Thoracic aorta (tissue), 2 donors: ENCODE measurements at regions not wholly inside any gene's neighbourhood (a gene's known extent, or its start where the extent isn't known, plus 50 kb on each side); places are given as distances from the start of the nearest gene placed in this dataset.

Source experiments
- ATAC-seq: fragments of 150-250 bp; one replicate; pipeline ENCODE4 v1.8.0; 2017; ENCODE audit warnings: low read depth; ENCODE audit not compliant: insufficient number of reproducible peaks, low FRiP score
- DNase-seq: peaks from one replicate; pipeline ENCODE4 v3.0.0-alpha.2; 2020; ENCODE audit warnings: low spot score
- H3K27ac ChIP-seq, 2 donors: fragments of 200-600 bp; sonication (generic); 1 replicate in 1 of 2; 2 replicates in 1 of 2; pipeline ENCODE4 v1.5.1; 2016; ENCODE audit warnings: mild to moderate bottlenecking in 2 of 2, moderate library complexity in 2 of 2
- H3K27me3 ChIP-seq: fragments of 200-600 bp; sonication (generic); replicated peaks from 2 replicates; pipeline ENCODE4 v1.6.0; 2016; ENCODE audit warnings: mild to moderate bottlenecking; ENCODE audit not compliant: insufficient read depth
- H3K36me3 ChIP-seq: fragments of 200-600 bp; sonication (generic); one replicate; pipeline ENCODE4 v1.5.1; 2016
- H3K4me1 ChIP-seq, 2 donors: fragments of 200-600 bp; sonication (generic); 1 replicate in 1 of 2; 2 replicates in 1 of 2; pipeline versions ENCODE4 v1.5.1 to v1.6.0; 2016; ENCODE audit warnings: low read depth in 2 of 2, mild to moderate bottlenecking in 1 of 2; ENCODE audit not compliant: control insufficient read depth in 1 of 2
- H3K4me3 ChIP-seq: fragments of 200-600 bp; sonication (generic); 2 replicates; pipeline ENCODE4 v1.5.1; 2016; ENCODE audit warnings: mild to moderate bottlenecking
- H3K9me3 ChIP-seq: fragments of 200-600 bp; sonication (generic); 2 replicates; pipeline ENCODE4 v1.5.1; 2016
- TF ChIP-seq, protein P1 (sequence below): fragments of 200-600 bp; sonication (generic); IDR thresholded peaks from one replicate; pipeline ENCODE4 v1.5.1; 2019; ENCODE audit warnings: antibody characterized with exemption

DNA sequence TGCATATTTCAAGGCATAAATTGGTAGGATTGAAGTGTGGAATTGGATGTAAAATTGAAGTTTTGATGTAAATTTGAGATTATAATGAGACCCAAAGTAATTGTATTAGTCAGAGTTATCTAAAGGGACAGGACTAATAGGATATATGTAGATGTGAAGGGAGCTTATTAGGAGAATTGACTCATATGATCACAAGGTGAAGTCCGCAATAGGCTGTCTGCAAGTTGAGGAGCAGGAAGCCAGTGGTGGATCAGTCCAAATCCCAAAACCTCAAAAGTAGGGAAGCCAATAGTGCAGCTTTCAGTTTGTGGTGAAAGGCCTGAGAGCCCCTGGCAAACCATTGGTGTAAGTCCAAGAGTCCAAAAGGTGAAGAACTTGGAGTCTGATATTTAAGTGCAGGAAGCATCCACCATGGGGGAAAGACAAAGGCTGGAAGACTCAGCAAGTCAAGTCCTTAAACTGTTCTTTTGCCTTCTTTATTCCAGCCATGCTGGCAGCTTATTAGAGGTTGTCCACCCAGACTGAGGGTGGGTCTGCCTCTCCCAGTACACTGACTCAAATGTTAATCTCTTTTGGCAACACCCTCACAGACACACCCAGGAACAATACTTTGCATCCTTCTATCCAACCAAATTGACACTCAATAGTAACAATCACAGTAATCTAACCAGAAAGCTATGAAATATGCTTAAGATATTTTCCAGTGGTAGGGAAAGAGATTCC lies 442.6 kb upstream of the PTCHD4 start:
- Histone ChIP-seq H3K4me1 (no peaks in the 10 kb centered on the region), H3K27ac (no peak overlapping the region), H3K36me3 (no peaks in the 10 kb centered on the region), H3K9me3 (no peaks in the 10 kb centered on the region), H3K27me3 (no peaks in the 10 kb centered on the region), H3K4me3 (no peak overlapping the region)
- TF ChIP-seq, protein P1, sequence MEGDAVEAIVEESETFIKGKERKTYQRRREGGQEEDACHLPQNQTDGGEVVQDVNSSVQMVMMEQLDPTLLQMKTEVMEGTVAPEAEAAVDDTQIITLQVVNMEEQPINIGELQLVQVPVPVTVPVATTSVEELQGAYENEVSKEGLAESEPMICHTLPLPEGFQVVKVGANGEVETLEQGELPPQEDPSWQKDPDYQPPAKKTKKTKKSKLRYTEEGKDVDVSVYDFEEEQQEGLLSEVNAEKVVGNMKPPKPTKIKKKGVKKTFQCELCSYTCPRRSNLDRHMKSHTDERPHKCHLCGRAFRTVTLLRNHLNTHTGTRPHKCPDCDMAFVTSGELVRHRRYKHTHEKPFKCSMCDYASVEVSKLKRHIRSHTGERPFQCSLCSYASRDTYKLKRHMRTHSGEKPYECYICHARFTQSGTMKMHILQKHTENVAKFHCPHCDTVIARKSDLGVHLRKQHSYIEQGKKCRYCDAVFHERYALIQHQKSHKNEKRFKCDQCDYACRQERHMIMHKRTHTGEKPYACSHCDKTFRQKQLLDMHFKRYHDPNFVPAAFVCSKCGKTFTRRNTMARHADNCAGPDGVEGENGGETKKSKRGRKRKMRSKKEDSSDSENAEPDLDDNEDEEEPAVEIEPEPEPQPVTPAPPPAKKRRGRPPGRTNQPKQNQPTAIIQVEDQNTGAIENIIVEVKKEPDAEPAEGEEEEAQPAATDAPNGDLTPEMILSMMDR, result no peak
- ATAC-seq (no peak), DNase-seq (no peak)

DNA sequence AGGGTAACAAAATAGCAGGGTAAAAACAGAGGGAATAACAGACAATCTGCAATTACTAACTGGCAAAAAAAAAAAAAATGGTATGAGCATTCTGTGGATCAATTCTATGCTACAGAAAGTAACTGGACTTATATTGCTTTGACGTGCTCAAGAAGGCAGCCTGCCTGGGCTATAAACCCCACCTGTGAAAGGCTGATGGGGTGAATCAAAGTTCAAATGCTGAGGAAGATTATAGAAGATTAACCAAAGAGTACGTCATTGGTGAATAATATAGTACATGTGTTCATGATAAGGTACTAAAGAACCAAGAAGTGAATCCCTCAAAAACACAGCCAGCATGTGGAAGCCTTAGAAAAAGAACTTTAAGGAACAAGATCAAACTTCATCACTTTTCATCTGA lies 441.9 kb upstream of the PTCHD4 start:
- Histone ChIP-seq H3K4me1 (no peaks in the 10 kb centered on the region), H3K27ac (no peak overlapping the region), H3K4me3 (no peak overlapping the region), H3K36me3 (no peaks in the 10 kb centered on the region), H3K27me3 (no peaks in the 10 kb centered on the region), H3K9me3 (no peaks in the 10 kb centered on the region)
- DNase-seq, result no peak
- no peak for ATAC-seq
- TF ChIP-seq, protein P1, result no peak

DNA sequence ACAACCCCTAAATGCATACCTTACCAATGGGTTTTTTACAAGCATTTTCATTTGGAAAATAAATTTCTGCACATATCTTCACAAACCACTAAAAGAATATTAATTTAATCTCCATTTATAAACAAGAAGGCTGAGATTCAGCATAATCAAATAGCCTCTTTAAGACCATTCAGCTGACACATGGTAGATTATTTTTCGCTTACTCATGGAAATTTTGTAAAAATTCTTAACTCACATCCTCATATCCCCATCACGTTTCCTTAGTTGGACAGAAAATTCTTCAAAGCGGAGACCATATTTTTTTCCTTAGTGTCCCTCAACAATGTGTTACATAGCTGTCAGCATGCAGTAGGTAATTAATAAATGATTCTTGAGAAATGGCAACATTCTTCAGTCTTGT lies 439.6 kb upstream of the PTCHD4 start:
- ATAC-seq, result no peak
- H3K4me3 ChIP-seq, result no peak overlapping the region
- H3K27ac ChIP-seq, result no peak overlapping the region
- H3K4me1 ChIP-seq, result no peaks in the 10 kb centered on the region
- H3K27me3 ChIP-seq, result no peaks in the 10 kb centered on the region
- no peaks in the 10 kb centered on the region for H3K9me3 ChIP-seq
- no peak for DNase-seq
- TF ChIP-seq, protein P1, result no peak
- H3K36me3 ChIP-seq, result no peaks in the 10 kb centered on the region

DNA sequence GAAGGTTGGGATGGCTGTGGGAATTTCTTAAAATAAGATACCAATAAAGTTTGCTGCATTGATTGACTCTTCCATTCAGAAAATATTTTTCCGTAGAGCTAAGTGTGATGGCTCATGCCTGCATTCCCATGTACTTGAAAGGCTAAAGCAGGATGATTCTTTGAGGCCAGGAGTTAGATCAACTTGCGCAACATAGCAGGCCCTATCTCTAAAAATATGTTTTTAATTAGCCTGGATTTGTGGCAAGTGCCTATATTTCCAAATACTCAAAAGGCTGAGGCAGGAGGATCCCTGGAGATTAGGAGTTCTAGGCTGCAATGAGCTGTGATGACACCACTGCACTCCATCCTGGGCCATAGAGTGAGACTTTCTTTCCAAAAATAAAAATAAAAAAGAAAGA lies 431.2 kb upstream of the PTCHD4 start:
- Histone ChIP-seq H3K9me3 (no peaks in the 10 kb centered on the region), H3K27me3 (no peaks in the 10 kb centered on the region), H3K27ac (no peak overlapping the region), H3K36me3 (no peaks in the 10 kb centered on the region), H3K4me3 (no peak overlapping the region), H3K4me1 (no peaks in the 10 kb centered on the region)
- no peak for ATAC-seq
- no peak for DNase-seq
- TF ChIP-seq, protein P1, result no peak

DNA sequence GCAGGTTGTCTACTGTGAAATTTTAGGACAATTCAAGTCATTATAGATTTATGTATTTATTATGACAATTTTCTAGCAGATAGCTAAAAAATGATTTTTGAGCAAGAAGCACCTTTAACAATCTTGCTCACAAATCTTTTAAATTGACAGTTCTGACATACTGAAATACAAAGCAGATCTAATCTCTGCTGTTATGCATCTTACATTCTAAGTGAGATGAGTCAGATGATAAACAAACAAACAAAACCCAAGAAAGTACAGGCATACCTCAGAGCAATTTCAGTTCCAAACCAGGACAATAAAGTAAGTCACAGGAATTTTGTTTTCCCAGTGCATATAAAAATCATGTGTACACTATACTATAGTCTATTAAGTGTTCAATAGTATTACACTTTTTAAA lies 430.7 kb upstream of the PTCHD4 start:
- ATAC-seq (no peak), DNase-seq (no peak)
- Histone ChIP-seq H3K27me3 (no peaks in the 10 kb centered on the region), H3K9me3 (no peaks in the 10 kb centered on the region), H3K36me3 (no peaks in the 10 kb centered on the region), H3K4me1 (no peaks in the 10 kb centered on the region), H3K4me3 (no peak overlapping the region), H3K27ac (no peak overlapping the region)
- TF ChIP-seq, protein P1, result no peak
